GM13976 (cell line): ENCODE measurements at regions not wholly inside any gene's neighbourhood (a gene's known extent, or its start where the extent isn't known, plus 50 kb on each side); places are given as distances from the start of the nearest gene placed in this dataset.

Experiments
- DNase-seq: peaks from one replicate; pipeline ENCODE4 v3.0.0; 2012; ENCODE audit warnings: low spot score
- in situ Hi-C: fragments of 300-500 bp; cut with MboI; formaldehyde crosslinking; loops from one replicate; pipeline ENCODE4 v1.12.0; 2022; ENCODE audit warnings: low sequenced_read_pairs, mixed read lengths, inconsistent platforms; ENCODE audit not compliant: unreplicated experiment
- TF ChIP-seq, protein P1 (sequence below): IDR thresholded peaks from 2 replicates; pipeline ENCODE4 v1.5.1; 2012; ENCODE audit warnings: borderline replicate concordance, mild to moderate bottlenecking; ENCODE audit not compliant: insufficient read depth; ENCODE audit errors: extremely low read depth, missing control alignments, control extremely low read depth

DNA sequence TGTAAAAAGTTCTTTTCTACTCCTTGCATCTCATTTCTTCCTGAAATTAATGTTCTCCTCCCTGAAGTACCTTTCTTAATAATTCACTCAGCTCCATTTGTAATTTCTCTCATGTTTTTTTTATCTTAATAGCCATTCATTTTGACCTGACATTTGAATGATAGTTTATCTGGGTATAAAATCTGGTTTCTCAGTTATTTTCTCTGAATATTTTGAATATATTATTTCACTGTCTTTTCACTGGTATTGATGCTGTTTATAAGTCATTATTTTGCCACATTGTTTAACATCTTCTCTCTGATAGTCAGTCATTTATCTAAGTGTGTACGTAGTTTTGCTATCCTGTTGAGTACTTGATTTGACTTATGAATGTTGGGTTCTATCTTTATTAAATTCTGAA, 68.8 kb upstream of the ARHGAP18 start:
- TF ChIP-seq, protein P1, sequence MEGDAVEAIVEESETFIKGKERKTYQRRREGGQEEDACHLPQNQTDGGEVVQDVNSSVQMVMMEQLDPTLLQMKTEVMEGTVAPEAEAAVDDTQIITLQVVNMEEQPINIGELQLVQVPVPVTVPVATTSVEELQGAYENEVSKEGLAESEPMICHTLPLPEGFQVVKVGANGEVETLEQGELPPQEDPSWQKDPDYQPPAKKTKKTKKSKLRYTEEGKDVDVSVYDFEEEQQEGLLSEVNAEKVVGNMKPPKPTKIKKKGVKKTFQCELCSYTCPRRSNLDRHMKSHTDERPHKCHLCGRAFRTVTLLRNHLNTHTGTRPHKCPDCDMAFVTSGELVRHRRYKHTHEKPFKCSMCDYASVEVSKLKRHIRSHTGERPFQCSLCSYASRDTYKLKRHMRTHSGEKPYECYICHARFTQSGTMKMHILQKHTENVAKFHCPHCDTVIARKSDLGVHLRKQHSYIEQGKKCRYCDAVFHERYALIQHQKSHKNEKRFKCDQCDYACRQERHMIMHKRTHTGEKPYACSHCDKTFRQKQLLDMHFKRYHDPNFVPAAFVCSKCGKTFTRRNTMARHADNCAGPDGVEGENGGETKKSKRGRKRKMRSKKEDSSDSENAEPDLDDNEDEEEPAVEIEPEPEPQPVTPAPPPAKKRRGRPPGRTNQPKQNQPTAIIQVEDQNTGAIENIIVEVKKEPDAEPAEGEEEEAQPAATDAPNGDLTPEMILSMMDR = no peak
- in situ Hi-C loops = no loop called here
- DNase-seq = no peak

GRCh38 chr6:129777371-129777770, 67.4 kb upstream of the ARHGAP18 start:
- in situ Hi-C loops = no loop called here
- DNase-seq = no peak

DNA sequence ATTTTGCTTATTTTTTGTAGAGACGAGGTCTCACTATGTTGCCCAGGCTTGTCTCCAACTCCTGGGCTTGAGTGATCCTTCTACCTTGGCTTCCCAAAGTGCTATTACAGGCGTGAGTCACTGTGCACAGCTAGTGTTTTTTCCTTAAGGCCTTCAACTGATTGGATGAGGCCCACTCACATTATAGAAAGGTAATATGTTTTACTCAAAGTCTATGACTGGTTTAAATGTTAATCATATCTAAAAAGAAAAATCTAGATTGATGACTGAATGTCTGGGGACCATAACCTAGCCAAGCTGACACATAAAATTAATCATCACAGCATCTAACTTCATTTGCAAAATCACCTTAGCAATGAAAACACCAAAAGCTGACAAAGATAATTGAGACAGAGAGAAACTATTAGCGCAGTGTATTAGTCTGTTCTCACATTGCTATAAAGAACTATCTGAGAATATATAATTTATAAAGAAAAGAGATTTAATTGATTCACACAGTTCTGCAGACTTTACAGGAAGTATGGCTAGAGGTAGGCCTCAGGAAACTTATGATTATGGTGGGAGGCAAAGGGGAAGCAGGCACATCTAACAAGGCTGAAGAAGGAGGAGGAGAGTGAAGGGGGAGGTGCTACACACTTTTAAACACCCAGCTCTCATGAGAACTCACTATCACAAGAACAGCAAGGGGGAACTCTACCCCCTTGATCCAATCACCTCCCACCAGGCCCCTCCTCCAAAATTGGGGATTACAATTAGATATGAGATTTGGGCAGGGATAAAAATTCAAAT, 66.8 kb upstream of the ARHGAP18 start:
- in situ Hi-C loops = no loop called here
- no peak for DNase-seq
- TF ChIP-seq, protein P1 = no peak

More at GRCh38 chr6:129777371-129777770, 67.4 kb upstream of the ARHGAP18 start:
- TF ChIP-seq, protein P1 = no peak

DNA sequence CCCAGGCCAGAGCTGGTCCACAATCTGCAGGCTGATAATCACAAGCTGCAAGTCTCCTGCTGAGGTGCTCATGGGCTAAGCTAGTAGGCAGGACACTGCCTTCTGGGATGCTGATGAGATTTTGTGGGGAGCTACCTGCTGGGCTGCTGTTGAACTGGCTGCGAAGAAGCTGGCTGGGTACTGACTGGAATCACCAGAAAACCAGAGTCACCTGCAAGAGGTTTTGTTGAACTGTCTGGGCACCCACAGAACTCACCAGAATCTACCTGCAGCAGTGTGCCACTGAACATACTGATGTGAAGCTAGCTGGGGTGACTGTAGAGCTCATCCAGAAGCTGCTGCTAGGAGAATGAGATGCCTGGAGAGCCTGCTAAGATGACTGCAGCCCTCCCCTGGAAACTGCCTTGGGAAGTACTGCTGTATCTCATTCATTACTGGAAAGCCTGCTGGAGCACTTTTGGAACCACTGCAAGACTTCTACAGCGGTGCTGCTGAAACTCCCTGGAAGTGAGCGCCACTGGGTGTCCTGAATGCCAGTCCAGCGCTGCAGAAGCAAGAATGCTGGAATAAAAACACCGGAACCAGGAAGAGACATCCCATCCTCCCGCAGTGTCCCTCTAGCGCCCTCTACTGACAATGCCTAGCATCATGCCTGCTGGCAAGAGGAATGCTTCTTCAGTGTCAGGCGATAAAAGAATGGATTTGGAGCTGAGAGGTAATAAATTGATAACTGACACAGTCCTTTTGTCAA, 64.9 kb upstream of the ARHGAP18 start:
- peak; percentile 23 for DNase-seq
- TF ChIP-seq, protein P1 = peak; percentile 77
- in situ Hi-C loops = no loop called here

DNA sequence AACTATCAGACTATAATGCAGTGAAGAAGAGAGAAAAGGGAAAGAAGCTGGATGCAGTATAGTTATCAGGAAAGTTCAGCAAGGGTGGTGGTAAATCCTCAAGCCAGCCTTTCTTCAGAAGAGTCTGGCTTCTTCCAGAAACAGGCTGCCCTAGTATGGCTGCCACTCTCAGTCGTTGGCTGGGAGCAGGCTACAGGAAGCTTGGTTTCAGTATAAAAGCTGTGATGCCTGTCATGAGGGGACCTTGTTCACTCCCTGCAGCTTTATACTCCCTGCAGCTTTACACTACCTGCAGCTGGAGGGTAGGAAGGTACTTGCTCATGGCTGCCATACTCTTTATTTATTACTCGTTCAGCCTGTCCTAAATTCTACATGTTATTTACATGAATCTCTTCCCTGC, 63.3 kb upstream of the ARHGAP18 start:
- in situ Hi-C loops = no loop called here
- no peak for DNase-seq
- TF ChIP-seq, protein P1 = no peak

DNA sequence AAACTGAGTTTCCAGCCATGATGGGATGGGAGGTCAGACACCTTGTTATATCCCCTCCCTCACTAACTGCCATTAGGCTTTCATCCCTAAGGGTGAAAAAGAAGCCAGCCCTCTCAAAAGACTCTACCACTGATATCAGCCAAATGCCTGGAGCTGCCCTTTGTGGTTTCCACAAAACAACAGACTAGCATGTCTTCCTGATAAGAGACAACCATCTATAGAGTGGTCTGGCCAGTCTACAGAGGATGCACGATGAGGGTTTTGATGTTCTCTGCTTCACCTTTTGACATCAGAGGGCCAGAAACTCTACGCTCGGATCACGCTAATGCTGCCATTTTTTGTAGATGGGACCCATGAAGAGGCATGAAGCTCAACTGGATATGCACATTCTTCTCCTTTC, 61.7 kb upstream of the ARHGAP18 start:
- in situ Hi-C loops = no loop called here
- TF ChIP-seq, protein P1 = no peak
- no peak for DNase-seq
